ENCODE measurements at regions not wholly inside any gene's neighbourhood (a gene's known extent, or its start where the extent isn't known, plus 50 kb on each side); places are given as distances from the start of the nearest gene placed in this dataset.

- ChIA-PET CTCF (no interaction called here), POLR2A (no interaction called here)
- H3K9ac ChIP-seq, result no peak overlapping the region
- no peaks in the 10 kb centered on the region for H3K27me3 ChIP-seq (ENCODE audit: insufficient read depth)
- H4K20me1 ChIP-seq (ENCODE audit: insufficient read depth), result no peaks in the 10 kb centered on the region
- TF ChIP-seq TCF12 (IDR thresholded peaks at IDR 0.05) (peak; percentile 71), EP300 (IDR thresholded peaks at IDR 0.05; ENCODE audit: borderline replicate concordance in 1 of 2, low read depth in 1 of 2, low read length in 1 of 2) (peak in 1 of 2 experiments; percentile 34; a peak in 1 of 4 replicates), MXI1 (IDR thresholded peaks at IDR 0.05; ENCODE audit: low read depth, low read length) (no peak), FOSL2 (IDR thresholded peaks at IDR 0.05; ENCODE audit: borderline replicate concordance, low read depth) (peak; percentile 59; the same call in 1 of the 2 replicates), JUND (IDR thresholded peaks at IDR 0.05) (peak; percentile 63)
- H3K4me2 ChIP-seq, result no peak overlapping the region
- H3K79me2 ChIP-seq (ENCODE audit: insufficient read depth), result no peaks in the 10 kb centered on the region
- no peaks in the 10 kb centered on the region for H3K9me2 ChIP-seq
- no peaks in the 10 kb centered on the region for H3K36me3 ChIP-seq (replicated peaks in 1 of 2; ENCODE audit: control insufficient read depth in 1 of 2, insufficient read depth in 2 of 2, low read length in 1 of 2)
- H3K4me1 ChIP-seq (ENCODE audit: control insufficient read depth in 1 of 2, insufficient read depth in 2 of 2, low read depth in 1 of 2, low read length in 1 of 2), result peaks cover 0 to 8% of the 10 kb centered on the region in 2 experiments; a peak in 3 of 4 replicates
- H3K4me3 ChIP-seq (ENCODE audit: low read depth in 2 of 2, low read length in 1 of 2), result no peak overlapping the region
- no peaks in the 10 kb centered on the region for H3K9me3 ChIP-seq
- no peak for DNase-seq
- peak overlapping the region in 1 of 2 experiments; percentile 67; a peak in 2 of 4 replicates for H3K27ac ChIP-seq (ENCODE audit: low read depth in 2 of 2, low read length in 1 of 2)
- no peak overlapping the region for H2AFZ ChIP-seq (ENCODE audit: low read depth)
- peaks cover 19% of the 10 kb centered on the region for H3F3A ChIP-seq (replicated peaks; ENCODE audit: insufficient read depth)
Measured at GRCh38 chr6:112639391-112639831, 292.3 kb downstream of the RFPL4B start.

GRCh38 chr6:112640891-112641290, 293.8 kb downstream of the RFPL4B start:
- Histone ChIP-seq H3K4me3 (ENCODE audit: low read depth in 2 of 2, low read length in 1 of 2) (peak overlapping the region; percentile 6 to 27; a peak in 2 of 4 replicates), H3K79me2 (ENCODE audit: insufficient read depth) (no peaks in the 10 kb centered on the region), H3K4me2 (peak overlapping the region; percentile 58), H3K9me2 (no peaks in the 10 kb centered on the region), H4K20me1 (ENCODE audit: insufficient read depth) (no peaks in the 10 kb centered on the region), H3F3A (replicated peaks; ENCODE audit: insufficient read depth) (peaks cover 19% of the 10 kb centered on the region), H3K4me1 (ENCODE audit: control insufficient read depth in 1 of 2, insufficient read depth in 2 of 2, low read depth in 1 of 2, low read length in 1 of 2) (peaks cover 0 to 3% of the 10 kb centered on the region in 2 experiments; a peak in 3 of 4 replicates), H3K9ac (peak overlapping the region; percentile 30; the same call in 1 of the 2 replicates), H3K36me3 (replicated peaks in 1 of 2; ENCODE audit: control insufficient read depth in 1 of 2, insufficient read depth in 2 of 2, low read length in 1 of 2) (no peaks in the 10 kb centered on the region), H3K27ac (ENCODE audit: low read depth in 2 of 2, low read length in 1 of 2) (peak overlapping the region; percentile 67 to 76), H2AFZ (ENCODE audit: low read depth) (peak overlapping the region; percentile 40; the same call in 1 of the 2 replicates), H3K27me3 (ENCODE audit: insufficient read depth) (no peaks in the 10 kb centered on the region), H3K9me3 (no peaks in the 10 kb centered on the region)
- ChIA-PET POLR2A (no interaction called here), CTCF (no interaction called here)
- 17% methylated on average over 2 of the region's 2 CpGs for WGBS (ENCODE audit: low lambda C conversion rate)
- DNase-seq, result peak; percentile 36
- TF ChIP-seq CTCF (IDR thresholded peaks at IDR 0.05), result no peak
- peak; percentile 68 for TF ChIP-seq FOSL2 (IDR thresholded peaks at IDR 0.05; ENCODE audit: borderline replicate concordance, low read depth)
- no peak for TF ChIP-seq IRF3 (IDR thresholded peaks at IDR 0.05; ENCODE audit: low read depth, low read length)
- no peak for TF ChIP-seq USF2 (IDR thresholded peaks at IDR 0.05; ENCODE audit: borderline replicate concordance, low read depth, low read length)
- TF ChIP-seq NRF1 (IDR thresholded peaks at IDR 0.05; ENCODE audit: low read depth, low read length), result no peak
- peak; percentile 53 to 56; a peak in 2 of 4 replicates for TF ChIP-seq EP300 (IDR thresholded peaks at IDR 0.05; ENCODE audit: borderline replicate concordance in 1 of 2, low read depth in 1 of 2, low read length in 1 of 2)
- TF ChIP-seq RCOR1 (IDR thresholded peaks at IDR 0.05; ENCODE audit: low read length), result peak; percentile 46; the same call in 1 of the 2 replicates
- peak; percentile 77 for TF ChIP-seq TCF12 (IDR thresholded peaks at IDR 0.05)
- TF ChIP-seq TEAD4 (IDR thresholded peaks at IDR 0.05; ENCODE audit: borderline replicate concordance, insufficient read depth), result peak; percentile 63; the same call in 1 of the 2 replicates
- TF ChIP-seq ZBTB33 (IDR thresholded peaks at IDR 0.05; ENCODE audit: borderline replicate concordance, low read depth), result 0 out of 2 replicates have a peak, but pooled peaks have one; percentile 40
- TF ChIP-seq RAD21 (IDR thresholded peaks at IDR 0.05; ENCODE audit: low read length), result peak; percentile 27; the same call in 1 of the 2 replicates
- no peak for TF ChIP-seq REST (IDR thresholded peaks at IDR 0.05; ENCODE audit: low read depth, low read length)
- peak; percentile 64; the same call in 1 of the 2 replicates for TF ChIP-seq YY1 (IDR thresholded peaks at IDR 0.05; ENCODE audit: low read depth)
- TF ChIP-seq GATA2 (CRISPR knock-in tag; IDR thresholded peaks at IDR 0.05), result peak; percentile 89
- TF ChIP-seq JUND (IDR thresholded peaks at IDR 0.05), result peak; percentile 67

Measured in SK-N-SH (cell line).